GM13977 (cell line): ENCODE measurements at regions not wholly inside any gene's neighbourhood (a gene's known extent, or its start where the extent isn't known, plus 50 kb on each side); places are given as distances from the start of the nearest gene placed in this dataset.

Source experiments
- DNase-seq: peaks from one replicate; pipeline ENCODE4 v3.0.0; 2012; ENCODE audit warnings: low spot score
- in situ Hi-C: fragments of 300-500 bp; cut with MboI; formaldehyde crosslinking; loops from one replicate; pipeline ENCODE4 v1.12.0; 2022; ENCODE audit warnings: low sequenced_read_pairs, low pct_unique_long_range_greater_than_20kb, mixed read lengths, inconsistent platforms; ENCODE audit not compliant: unreplicated experiment
- TF ChIP-seq, protein P1 (sequence below): IDR thresholded peaks from 2 replicates; pipeline ENCODE4 v1.5.1; 2012; ENCODE audit warnings: mild to moderate bottlenecking, control low read depth; ENCODE audit not compliant: insufficient read depth; ENCODE audit errors: extremely low read depth, missing control alignments

DNA sequence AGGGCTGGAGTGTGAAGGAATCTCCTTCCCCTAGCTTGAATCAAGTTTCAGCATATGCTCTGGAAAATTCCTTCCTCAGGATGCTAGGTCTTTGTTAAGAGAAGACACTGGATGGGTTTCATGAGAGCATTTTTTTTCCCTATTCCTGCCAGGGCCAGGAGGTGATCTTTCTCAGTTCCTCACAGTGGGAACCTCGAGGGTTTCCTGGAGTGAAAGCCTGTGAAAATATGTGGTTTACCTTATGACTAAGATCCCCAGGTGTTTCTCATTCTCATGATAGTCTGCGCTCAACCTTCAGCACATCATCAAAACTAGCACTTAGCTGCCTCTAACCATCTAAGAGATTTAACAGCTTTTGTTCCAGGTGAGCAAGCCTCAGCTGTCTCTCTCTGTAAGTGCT is 985.3 kb upstream of the FAT3 start:
- DNase-seq: no peak
- in situ Hi-C loops: no loop called here
- TF ChIP-seq, protein P1, sequence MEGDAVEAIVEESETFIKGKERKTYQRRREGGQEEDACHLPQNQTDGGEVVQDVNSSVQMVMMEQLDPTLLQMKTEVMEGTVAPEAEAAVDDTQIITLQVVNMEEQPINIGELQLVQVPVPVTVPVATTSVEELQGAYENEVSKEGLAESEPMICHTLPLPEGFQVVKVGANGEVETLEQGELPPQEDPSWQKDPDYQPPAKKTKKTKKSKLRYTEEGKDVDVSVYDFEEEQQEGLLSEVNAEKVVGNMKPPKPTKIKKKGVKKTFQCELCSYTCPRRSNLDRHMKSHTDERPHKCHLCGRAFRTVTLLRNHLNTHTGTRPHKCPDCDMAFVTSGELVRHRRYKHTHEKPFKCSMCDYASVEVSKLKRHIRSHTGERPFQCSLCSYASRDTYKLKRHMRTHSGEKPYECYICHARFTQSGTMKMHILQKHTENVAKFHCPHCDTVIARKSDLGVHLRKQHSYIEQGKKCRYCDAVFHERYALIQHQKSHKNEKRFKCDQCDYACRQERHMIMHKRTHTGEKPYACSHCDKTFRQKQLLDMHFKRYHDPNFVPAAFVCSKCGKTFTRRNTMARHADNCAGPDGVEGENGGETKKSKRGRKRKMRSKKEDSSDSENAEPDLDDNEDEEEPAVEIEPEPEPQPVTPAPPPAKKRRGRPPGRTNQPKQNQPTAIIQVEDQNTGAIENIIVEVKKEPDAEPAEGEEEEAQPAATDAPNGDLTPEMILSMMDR: no peak

DNA sequence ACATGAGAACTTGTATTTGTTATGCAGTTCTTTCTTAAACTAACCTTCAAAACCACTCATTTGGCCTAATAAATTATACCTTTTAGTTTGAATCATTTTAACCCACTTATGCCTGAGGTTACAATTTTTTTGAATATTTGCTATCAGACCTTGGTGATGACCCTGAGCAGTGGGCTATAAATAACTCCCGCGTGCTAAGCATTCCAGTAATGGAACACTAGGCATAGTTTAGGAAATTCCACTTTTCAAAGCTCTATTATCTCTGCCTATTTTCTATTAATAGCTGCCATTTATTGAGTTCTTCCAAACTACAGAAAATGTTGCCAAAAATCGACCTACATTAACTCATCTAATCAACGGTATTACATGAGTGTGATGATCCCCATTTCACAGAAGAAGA is 993.4 kb upstream of the FAT3 start:
- DNase-seq: no peak
- TF ChIP-seq, protein P1: no peak
- in situ Hi-C loops: no loop called here

DNA sequence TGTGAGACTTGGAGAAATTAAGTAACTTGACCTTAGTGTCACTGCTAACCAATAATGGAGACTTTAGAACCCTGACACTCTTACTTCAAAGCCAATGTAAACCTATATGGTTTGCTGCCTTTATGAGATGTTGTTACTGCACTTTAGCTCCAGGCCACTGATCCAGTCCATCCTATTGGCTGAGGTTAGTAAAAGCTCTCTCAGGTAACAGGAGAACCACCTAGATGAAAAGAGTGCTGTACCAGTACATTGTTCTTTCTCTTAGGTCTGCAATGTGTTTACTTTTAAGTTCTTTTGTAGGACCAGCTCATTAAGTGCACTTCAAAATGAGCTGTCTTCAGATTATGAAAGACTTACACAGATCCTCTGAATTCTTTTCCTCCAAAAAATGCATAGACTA is 994.0 kb upstream of the FAT3 start:
- no peak for DNase-seq
- in situ Hi-C loops: no loop called here

DNA sequence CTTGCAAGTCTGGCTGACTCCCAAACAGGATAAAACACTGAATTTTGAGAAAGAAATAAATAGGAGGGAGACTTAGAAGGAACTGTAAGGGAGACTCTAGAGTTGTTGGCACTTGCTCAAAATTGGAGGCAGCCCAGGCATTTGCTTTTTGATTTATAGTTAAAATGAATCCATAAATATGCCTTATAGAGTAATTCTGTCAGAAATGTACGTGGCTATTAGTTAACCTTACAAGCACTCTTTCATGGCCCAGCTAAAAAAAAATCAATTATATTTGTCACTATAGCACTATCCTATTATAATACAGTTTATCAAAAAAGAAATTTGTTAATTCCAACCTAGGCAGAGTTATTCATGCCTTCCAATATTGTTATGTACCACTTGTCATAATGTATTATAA is 1000.0 kb upstream of the CHORDC1 start:
- TF ChIP-seq, protein P1: no peak
- in situ Hi-C loops: no loop called here
- DNase-seq: no peak

More for the DNA sequence above, 994.0 kb upstream of the FAT3 start:
- TF ChIP-seq, protein P1: no peak

DNA sequence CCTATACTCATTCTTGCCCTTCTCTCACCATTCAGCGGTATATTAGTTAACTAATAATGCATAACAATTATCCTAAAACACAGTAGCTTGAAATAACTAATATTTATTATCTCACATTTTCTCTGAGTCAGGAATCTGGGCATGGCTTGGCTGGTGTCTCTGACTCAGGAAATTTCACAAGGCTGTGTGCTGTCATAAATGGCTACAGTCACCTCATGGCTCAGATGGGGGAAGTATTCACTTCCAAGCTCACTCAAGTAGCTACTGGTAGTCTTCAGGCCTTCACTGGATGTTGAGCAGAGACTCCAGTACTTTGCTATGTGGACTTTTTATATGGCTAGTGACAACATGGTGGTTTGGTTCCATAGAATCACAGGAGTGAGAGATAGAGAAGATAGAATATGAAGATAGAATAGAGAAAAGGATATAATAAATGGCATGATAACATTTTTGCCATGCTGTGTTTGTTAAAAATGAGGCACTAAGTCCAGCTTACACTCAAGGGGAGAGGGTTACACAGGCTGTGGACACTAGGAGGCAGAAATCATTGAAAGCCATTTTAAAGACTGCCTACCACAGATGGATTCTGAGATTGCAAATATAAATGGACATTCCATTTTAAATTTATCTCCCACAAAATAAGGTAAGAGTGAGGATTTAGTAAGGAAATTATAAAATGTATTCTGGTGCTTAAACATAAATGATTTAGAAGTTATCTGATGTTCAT is 997.8 kb upstream of the CHORDC1 start:
- in situ Hi-C loops: no loop called here
- DNase-seq: no peak
- TF ChIP-seq, protein P1: no peak

DNA sequence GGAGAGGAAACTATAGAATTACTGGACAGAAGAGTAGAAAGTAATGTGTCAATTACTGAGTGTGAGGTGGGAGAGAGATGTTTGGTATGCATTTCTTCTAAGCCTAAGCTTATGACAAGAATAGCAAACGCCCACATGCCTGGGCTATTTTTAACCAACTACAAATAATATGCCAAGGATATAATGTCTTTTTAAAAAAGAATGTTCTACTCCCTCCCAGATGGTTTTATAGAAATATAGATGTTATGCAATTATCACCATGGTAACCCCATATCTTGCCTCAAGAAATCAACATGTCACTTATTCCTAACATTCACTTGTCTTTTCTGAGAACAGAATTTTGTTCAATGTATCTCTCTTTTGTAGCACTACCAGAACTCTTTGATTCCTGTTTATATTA is 996.7 kb upstream of the CHORDC1 start:
- in situ Hi-C loops: no loop called here
- TF ChIP-seq, protein P1: no peak
- DNase-seq: no peak

DNA sequence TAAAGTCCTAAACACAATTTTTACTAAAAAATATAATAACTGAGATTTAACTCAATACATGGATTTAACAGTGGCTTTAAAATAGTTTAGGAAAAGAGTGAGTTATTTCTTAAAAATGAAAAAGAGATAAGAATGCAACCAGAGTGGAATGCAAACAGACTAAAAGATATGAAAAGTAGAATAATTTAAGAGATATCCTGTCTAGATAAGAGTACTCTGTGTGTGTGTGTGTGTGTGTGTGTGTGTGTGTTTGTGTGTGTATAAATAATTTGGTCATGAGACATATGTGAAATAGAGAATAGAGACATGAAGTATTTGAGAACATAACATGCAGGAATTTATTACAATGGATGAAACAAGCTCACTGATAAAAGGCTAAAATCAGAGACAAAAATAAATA is 986.9 kb upstream of the CHORDC1 start:
- DNase-seq: no peak
- in situ Hi-C loops: no loop called here
- TF ChIP-seq, protein P1: no peak
